BLaER1 (cell line): ENCODE measurements at regions not wholly inside any gene's neighbourhood (a gene's known extent, or its start where the extent isn't known, plus 50 kb on each side); places are given as distances from the start of the nearest gene placed in this dataset.
A peak's percentile ranks its signal among the peaks of the same experiment; 100 is the strongest.

Experiments used
- H3K27ac ChIP-seq: shearing (Covaris generic); formaldehyde crosslinking; 2 replicates; pipeline ENCODE4 v1.8.1; 2022
- H3K27me3 ChIP-seq: shearing (Covaris generic); formaldehyde crosslinking; 2 replicates; pipeline ENCODE4 v1.8.1; 2022
- H3K36me3 ChIP-seq: shearing (Covaris generic); formaldehyde crosslinking; 2 replicates; pipeline ENCODE4 v1.8.1; 2022
- H3K4me1 ChIP-seq: shearing (Covaris generic); formaldehyde crosslinking; 2 replicates; pipeline ENCODE4 v1.8.1; 2022
- H3K4me2 ChIP-seq: shearing (Covaris generic); formaldehyde crosslinking; 2 replicates; pipeline ENCODE4 v1.8.1; 2022
- H3K4me3 ChIP-seq: shearing (Covaris generic); formaldehyde crosslinking; 2 replicates; pipeline ENCODE4 v1.8.1; 2022
- H3K9ac ChIP-seq: shearing (Covaris generic); formaldehyde crosslinking; 2 replicates; pipeline ENCODE4 v1.8.1; 2022
- H3K9me3 ChIP-seq: shearing (Covaris generic); formaldehyde crosslinking; 2 replicates; pipeline ENCODE4 v1.8.1; 2022
- H4K20me1 ChIP-seq: shearing (Covaris generic); formaldehyde crosslinking; 2 replicates; pipeline ENCODE4 v1.8.1; 2022
- Cebpa-rat ChIP-seq: shearing (Covaris generic); IDR thresholded peaks from 2 replicates; pipeline ENCODE4 v1.8.1; 2022

GRCh38 chr14:81625343-81625742 lies 91.7 kb upstream of the SEL1L start:
- H3K36me3 ChIP-seq, result no peaks in the 10 kb centered on the region
- no peak overlapping the region for H3K4me3 ChIP-seq
- no peaks in the 10 kb centered on the region for H3K9me3 ChIP-seq
- H3K4me2 ChIP-seq, result no peak overlapping the region
- H3K27ac ChIP-seq, result no peak overlapping the region
- H3K9ac ChIP-seq, result no peak overlapping the region
- no peak for TF ChIP-seq Cebpa-rat
- H3K4me1 ChIP-seq, result peaks cover 5% of the 10 kb centered on the region; the same call in 1 of the 2 replicates
- no peaks in the 10 kb centered on the region for H4K20me1 ChIP-seq
- H3K27me3 ChIP-seq, result no peaks in the 10 kb centered on the region

GRCh38 chr14:81632157-81632556 lies 98.5 kb upstream of the SEL1L start:
- Histone ChIP-seq H4K20me1 (no peaks in the 10 kb centered on the region), H3K36me3 (no peaks in the 10 kb centered on the region), H3K9me3 (no peaks in the 10 kb centered on the region), H3K9ac (no peak overlapping the region), H3K4me1 (no peaks in the 10 kb centered on the region), H3K27ac (no peak overlapping the region), H3K27me3 (no peaks in the 10 kb centered on the region), H3K4me3 (no peak overlapping the region), H3K4me2 (no peak overlapping the region)
- TF ChIP-seq Cebpa-rat, result no peak

- no peak overlapping the region for H3K4me2 ChIP-seq
- no peaks in the 10 kb centered on the region for H3K36me3 ChIP-seq
Observed at GRCh38 chr14:81633496-81633895, 99.8 kb upstream of the SEL1L start.

GRCh38 chr14:81637639-81638038 lies 104.0 kb upstream of the SEL1L start:
- Histone ChIP-seq H3K27me3 (no peaks in the 10 kb centered on the region), H3K9me3 (no peaks in the 10 kb centered on the region), H3K27ac (no peak overlapping the region), H3K36me3 (no peaks in the 10 kb centered on the region), H3K4me2 (no peak overlapping the region), H3K4me3 (no peak overlapping the region), H4K20me1 (no peaks in the 10 kb centered on the region), H3K4me1 (no peaks in the 10 kb centered on the region), H3K9ac (no peak overlapping the region)
- TF ChIP-seq Cebpa-rat, result no peak

More at GRCh38 chr14:81633496-81633895, 99.8 kb upstream of the SEL1L start:
- Histone ChIP-seq H3K27me3 (no peaks in the 10 kb centered on the region), H3K9me3 (no peaks in the 10 kb centered on the region), H3K4me1 (no peaks in the 10 kb centered on the region), H3K9ac (no peak overlapping the region), H4K20me1 (no peaks in the 10 kb centered on the region), H3K4me3 (no peak overlapping the region), H3K27ac (no peak overlapping the region)
- TF ChIP-seq Cebpa-rat, result no peak

GRCh38 chr14:81638656-81639280 lies 105.1 kb upstream of the SEL1L start:
- Histone ChIP-seq H3K27me3 (no peaks in the 10 kb centered on the region), H3K9me3 (no peaks in the 10 kb centered on the region), H3K27ac (no peak overlapping the region), H3K4me1 (no peaks in the 10 kb centered on the region), H3K9ac (no peak overlapping the region), H3K4me3 (no peak overlapping the region), H3K36me3 (no peaks in the 10 kb centered on the region), H3K4me2 (no peak overlapping the region), H4K20me1 (no peaks in the 10 kb centered on the region)
- TF ChIP-seq Cebpa-rat, result no peak

- Histone ChIP-seq H3K4me2 (no peak overlapping the region), H3K4me1 (no peaks in the 10 kb centered on the region), H3K9ac (no peak overlapping the region), H3K27me3 (no peaks in the 10 kb centered on the region), H3K36me3 (no peaks in the 10 kb centered on the region), H3K9me3 (no peaks in the 10 kb centered on the region), H4K20me1 (no peaks in the 10 kb centered on the region), H3K27ac (no peak overlapping the region), H3K4me3 (no peak overlapping the region)
- no peak for TF ChIP-seq Cebpa-rat
Observed at GRCh38 chr14:81653626-81654025, 120.0 kb upstream of the SEL1L start.

- no peaks in the 10 kb centered on the region for H4K20me1 ChIP-seq
- no peak overlapping the region for H3K4me2 ChIP-seq
- no peaks in the 10 kb centered on the region for H3K36me3 ChIP-seq
- no peaks in the 10 kb centered on the region for H3K9me3 ChIP-seq
- TF ChIP-seq Cebpa-rat, result 0 out of 2 replicates have a peak, but pooled peaks have one; percentile 23
- H3K4me3 ChIP-seq, result no peak overlapping the region
- H3K4me1 ChIP-seq, result no peaks in the 10 kb centered on the region
- H3K27ac ChIP-seq, result no peak overlapping the region
- H3K27me3 ChIP-seq, result no peaks in the 10 kb centered on the region
- H3K9ac ChIP-seq, result no peak overlapping the region
Observed at GRCh38 chr14:81655423-81656314, 122.0 kb upstream of the SEL1L start.

GRCh38 chr14:81656811-81657210 lies 123.2 kb upstream of the SEL1L start:
- no peak overlapping the region for H3K4me3 ChIP-seq
- no peaks in the 10 kb centered on the region for H3K27me3 ChIP-seq
- no peaks in the 10 kb centered on the region for H3K4me1 ChIP-seq
- no peaks in the 10 kb centered on the region for H3K36me3 ChIP-seq
- no peak for TF ChIP-seq Cebpa-rat
- no peaks in the 10 kb centered on the region for H3K9me3 ChIP-seq
- no peaks in the 10 kb centered on the region for H4K20me1 ChIP-seq
- no peak overlapping the region for H3K4me2 ChIP-seq
- H3K9ac ChIP-seq, result no peak overlapping the region
- H3K27ac ChIP-seq, result no peak overlapping the region

GRCh38 chr14:81662066-81662465 lies 128.4 kb upstream of the SEL1L start:
- Histone ChIP-seq H4K20me1 (no peaks in the 10 kb centered on the region), H3K4me1 (no peaks in the 10 kb centered on the region), H3K4me2 (no peak overlapping the region), H3K27me3 (no peaks in the 10 kb centered on the region), H3K9me3 (no peaks in the 10 kb centered on the region), H3K9ac (no peak overlapping the region), H3K27ac (no peak overlapping the region), H3K36me3 (no peaks in the 10 kb centered on the region), H3K4me3 (no peak overlapping the region)
- TF ChIP-seq Cebpa-rat, result no peak

GRCh38 chr14:81662570-81663197 lies 129.0 kb upstream of the SEL1L start:
- Histone ChIP-seq H3K4me2 (no peak overlapping the region), H4K20me1 (no peaks in the 10 kb centered on the region), H3K4me1 (no peaks in the 10 kb centered on the region), H3K36me3 (no peaks in the 10 kb centered on the region), H3K4me3 (no peak overlapping the region), H3K27me3 (no peaks in the 10 kb centered on the region), H3K27ac (no peak overlapping the region), H3K9ac (no peak overlapping the region), H3K9me3 (no peaks in the 10 kb centered on the region)
- no peak for TF ChIP-seq Cebpa-rat
